H9 (cell line): ENCODE measurements at regions not wholly inside any gene's neighbourhood (a gene's known extent, or its start where the extent isn't known, plus 50 kb on each side); places are given as distances from the start of the nearest gene placed in this dataset.

Experiments
- DNase-seq: peaks from one replicate; pipeline ENCODE4 v3.0.0-alpha.2; 2017
- H2AFZ ChIP-seq: one replicate; pipeline ENCODE4 v1.6.1; 2013; ENCODE audit warnings: mild to moderate bottlenecking, low read length, control low read depth, moderate library complexity
- H2AK5ac ChIP-seq: 2 replicates; pipeline ENCODE4 v1.6.1; 2013; ENCODE audit warnings: low read length, control low read depth, mixed read lengths; ENCODE audit not compliant: insufficient read length
- H2BK120ac ChIP-seq: one replicate; pipeline ENCODE4 v1.6.1; 2013; ENCODE audit warnings: low read depth, mild to moderate bottlenecking, low read length, control low read depth, inconsistent platforms; ENCODE audit not compliant: poor library complexity, severe bottlenecking
- H2BK12ac ChIP-seq: 2 replicates; pipeline ENCODE4 v1.6.1; 2013; ENCODE audit warnings: low read length, control low read depth, mixed read lengths, low read depth; ENCODE audit not compliant: insufficient read length
- H2BK15ac ChIP-seq: 2 replicates; pipeline ENCODE4 v1.6.1; 2013; ENCODE audit warnings: low read depth, low read length, control low read depth
- H2BK20ac ChIP-seq: one replicate; pipeline ENCODE4 v1.6.1; 2013; ENCODE audit warnings: low read depth, mild to moderate bottlenecking, low read length, control low read depth, inconsistent platforms; ENCODE audit not compliant: poor library complexity, severe bottlenecking
- H2BK5ac ChIP-seq: 2 replicates; pipeline ENCODE4 v1.6.1; 2013; ENCODE audit warnings: low read length, control low read depth, mixed read lengths; ENCODE audit not compliant: insufficient read length
- H3K14ac ChIP-seq: 2 replicates; pipeline ENCODE4 v1.6.1; 2013; ENCODE audit warnings: low read length, control low read depth; ENCODE audit not compliant: insufficient read depth
- H3K18ac ChIP-seq: 2 replicates; pipeline ENCODE4 v1.6.1; 2013; ENCODE audit warnings: low read depth, mild to moderate bottlenecking, mixed read lengths, low read length, control low read depth; ENCODE audit not compliant: insufficient read length
- H3K23ac ChIP-seq: 2 replicates; pipeline ENCODE4 v1.6.1; 2013; ENCODE audit warnings: low read length, control low read depth, mixed read lengths, low read depth; ENCODE audit not compliant: insufficient read length
- H3K23me2 ChIP-seq: 2 replicates; pipeline ENCODE4 v1.6.1; 2013; ENCODE audit warnings: low read depth, mild to moderate bottlenecking, mixed read lengths, low read length, control low read depth; ENCODE audit not compliant: insufficient read length, poor library complexity, severe bottlenecking
- H3K27ac ChIP-seq: 2 replicates; pipeline ENCODE4 v1.5.1; 2013; ENCODE audit warnings: low read length, control low read depth, mixed read lengths, low read depth; ENCODE audit not compliant: insufficient read length
- H3K27me3 ChIP-seq: 2 replicates; pipeline ENCODE4 v1.6.1; 2013; ENCODE audit warnings: low read length, control low read depth, inconsistent platforms; ENCODE audit not compliant: insufficient read depth
- H3K4ac ChIP-seq: 2 replicates; pipeline ENCODE4 v1.6.1; 2013; ENCODE audit warnings: low read depth, mild to moderate bottlenecking, control low read depth, inconsistent platforms, low read length, moderate library complexity
- H3K4me1 ChIP-seq: 2 replicates; pipeline ENCODE4 v1.6.1; 2013; ENCODE audit warnings: low read length, control low read depth, inconsistent platforms; ENCODE audit not compliant: insufficient read depth
- H3K4me2 ChIP-seq: 2 replicates; pipeline ENCODE4 v1.6.1; 2013; ENCODE audit warnings: low read length, control low read depth, mixed read lengths; ENCODE audit not compliant: insufficient read length, insufficient read depth
- H3K56ac ChIP-seq: 2 replicates; pipeline ENCODE4 v1.6.1; 2013; ENCODE audit warnings: low read depth, mild to moderate bottlenecking, mixed read lengths, low read length, control low read depth; ENCODE audit not compliant: insufficient read length
- H3K79me1 ChIP-seq: 2 replicates; pipeline ENCODE4 v1.6.1; 2013; ENCODE audit warnings: low read depth, mild to moderate bottlenecking, moderate library complexity, low read length, control low read depth, inconsistent platforms; ENCODE audit not compliant: insufficient read depth, poor library complexity, severe bottlenecking
- H3K79me2 ChIP-seq: 2 replicates; pipeline ENCODE4 v1.6.1; 2013; ENCODE audit warnings: low read length, control low read depth, inconsistent platforms; ENCODE audit not compliant: insufficient read depth
- H3K9ac ChIP-seq: 2 replicates; pipeline ENCODE4 v1.6.1; 2013; ENCODE audit warnings: low read length, control low read depth, mixed read lengths; ENCODE audit not compliant: insufficient read length; ENCODE audit errors: extremely low read depth
- H3K9me3 ChIP-seq: one replicate; pipeline ENCODE4 v1.6.1; 2013; ENCODE audit warnings: low read depth, low read length, inconsistent platforms; ENCODE audit not compliant: control insufficient read depth
- H3T11ph ChIP-seq: one replicate; pipeline ENCODE4 v1.6.1; 2013; ENCODE audit warnings: mild to moderate bottlenecking, low read length, control low read depth, inconsistent platforms
- H4K20me1 ChIP-seq: one replicate; pipeline ENCODE4 v1.6.1; 2013; ENCODE audit not compliant: control insufficient read depth, insufficient read length, insufficient read depth
- H4K5ac ChIP-seq: 2 replicates; pipeline ENCODE4 v1.6.1; 2013; ENCODE audit warnings: low read depth, mild to moderate bottlenecking, mixed read lengths, low read length, control low read depth; ENCODE audit not compliant: insufficient read length
- H4K8ac ChIP-seq: replicated peaks from 2 replicates; pipeline ENCODE4 v1.6.1; 2013; ENCODE audit warnings: low read length, control low read depth, mixed read lengths, low read depth; ENCODE audit not compliant: insufficient read length
- H4K91ac ChIP-seq: 2 replicates; pipeline ENCODE4 v1.6.1; 2013; ENCODE audit warnings: low read depth, mild to moderate bottlenecking, moderate library complexity, mixed read lengths, low read length, control low read depth; ENCODE audit not compliant: insufficient read length
- H3K27ac Mint-ChIP-seq, 3 experiments: 2 replicates in 2 of 3; 3 replicates in 1 of 3; pipeline ENCODE4 v1.8.0; 2020 to 2021; ENCODE audit warnings: mixed read lengths in 3 of 3, mild to moderate bottlenecking in 1 of 3, moderate library complexity in 1 of 3
- H3K27me3 Mint-ChIP-seq: 2 replicates; pipeline ENCODE4 v1.8.0; 2021; ENCODE audit warnings: low read depth, mild to moderate bottlenecking, moderate library complexity, mixed read lengths
- H3K36me3 Mint-ChIP-seq, 3 experiments: 2 replicates in 2 of 3; 3 replicates in 1 of 3; pipeline ENCODE4 v1.8.0; 2020 to 2021; ENCODE audit warnings: low read depth in 3 of 3, mixed read lengths in 3 of 3; ENCODE audit not compliant: insufficient read depth in 1 of 3
- H3K4me1 Mint-ChIP-seq, 2 experiments: 2 replicates each; pipeline ENCODE4 v1.8.0; 2020; ENCODE audit warnings: mixed read lengths in 2 of 2
- H3K4me3 Mint-ChIP-seq, 2 experiments: 2 replicates in 1 of 2; 3 replicates in 1 of 2; pipeline ENCODE4 v1.8.0; 2020 to 2021; ENCODE audit warnings: mild to moderate bottlenecking in 2 of 2, mixed read lengths in 2 of 2, moderate library complexity in 1 of 2
- H3K9me3 Mint-ChIP-seq, 2 experiments: 2 replicates in 1 of 2; 3 replicates in 1 of 2; pipeline ENCODE4 v1.8.0; 2020; ENCODE audit warnings: mild to moderate bottlenecking in 2 of 2, mixed read lengths in 2 of 2, moderate library complexity in 1 of 2
- WGBS: extraction: QIAGEN DNeasy Blood & Tissue Kit; methylation state at CpG from one replicate; pipeline ENCODE4 v1.1.7; 2013; ENCODE audit warnings: missing lambda C conversion rate, low lambda C conversion rate, mixed read lengths; ENCODE audit not compliant: insufficient read length; ENCODE audit errors: extremely low coverage; 5-methylcytosine and 5-hydroxymethylcytosine counted together
- TF ChIP-seq, protein P1 (sequence below): fragments of 200-600 bp; sonication (generic); conservative IDR thresholded peaks from 3 replicates; pipeline ENCODE4 v1.8.0; 2021; ENCODE audit warnings: antibody characterized with exemption, mild to moderate bottlenecking

GRCh38 chr6:166087246-166087645 is 80.4 kb downstream of the TBXT start:
- Mint-ChIP-seq H3K9me3 (peaks cover 3 to 4% of the 10 kb centered on the region in 2 experiments; a peak in 3 of 5 replicates), H3K36me3 (no peaks in the 10 kb centered on the region), H3K27ac (peak overlapping the region in 1 of 3 experiments; percentile 29; a peak in 1 of 7 replicates), H3K27me3 (peaks cover 5% of the 10 kb centered on the region), H3K4me1 (no peaks in the 10 kb centered on the region; a peak in 1 of 4 replicates), H3K4me3 (no peak overlapping the region)
- no peak overlapping the region for H4K5ac ChIP-seq
- H4K8ac ChIP-seq = no peak overlapping the region
- H4K91ac ChIP-seq = no peak overlapping the region
- TF ChIP-seq, protein P1, sequence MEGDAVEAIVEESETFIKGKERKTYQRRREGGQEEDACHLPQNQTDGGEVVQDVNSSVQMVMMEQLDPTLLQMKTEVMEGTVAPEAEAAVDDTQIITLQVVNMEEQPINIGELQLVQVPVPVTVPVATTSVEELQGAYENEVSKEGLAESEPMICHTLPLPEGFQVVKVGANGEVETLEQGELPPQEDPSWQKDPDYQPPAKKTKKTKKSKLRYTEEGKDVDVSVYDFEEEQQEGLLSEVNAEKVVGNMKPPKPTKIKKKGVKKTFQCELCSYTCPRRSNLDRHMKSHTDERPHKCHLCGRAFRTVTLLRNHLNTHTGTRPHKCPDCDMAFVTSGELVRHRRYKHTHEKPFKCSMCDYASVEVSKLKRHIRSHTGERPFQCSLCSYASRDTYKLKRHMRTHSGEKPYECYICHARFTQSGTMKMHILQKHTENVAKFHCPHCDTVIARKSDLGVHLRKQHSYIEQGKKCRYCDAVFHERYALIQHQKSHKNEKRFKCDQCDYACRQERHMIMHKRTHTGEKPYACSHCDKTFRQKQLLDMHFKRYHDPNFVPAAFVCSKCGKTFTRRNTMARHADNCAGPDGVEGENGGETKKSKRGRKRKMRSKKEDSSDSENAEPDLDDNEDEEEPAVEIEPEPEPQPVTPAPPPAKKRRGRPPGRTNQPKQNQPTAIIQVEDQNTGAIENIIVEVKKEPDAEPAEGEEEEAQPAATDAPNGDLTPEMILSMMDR = no peak
- H3K27ac ChIP-seq = no peak overlapping the region
- no peak overlapping the region for H3K4me2 ChIP-seq
- H2BK15ac ChIP-seq = no peak overlapping the region
- no peak for DNase-seq
- H3K14ac ChIP-seq = no peak overlapping the region
- no peak overlapping the region for H3K18ac ChIP-seq
- H3K4me1 ChIP-seq = no peaks in the 10 kb centered on the region
- H3T11ph ChIP-seq = no peak overlapping the region
- H2BK5ac ChIP-seq = no peak overlapping the region
- H2BK20ac ChIP-seq = no peak overlapping the region
- H3K27me3 ChIP-seq = no peaks in the 10 kb centered on the region
- no CpG with 5 or more reads among the region's 7 CpGs for WGBS
- H3K9ac ChIP-seq = no peak overlapping the region
- no peaks in the 10 kb centered on the region for H3K9me3 ChIP-seq
- no peak overlapping the region for H3K56ac ChIP-seq
- no peak overlapping the region for H2BK120ac ChIP-seq
- no peak overlapping the region for H2BK12ac ChIP-seq
- H4K20me1 ChIP-seq = no peaks in the 10 kb centered on the region
- no peak overlapping the region for H2AFZ ChIP-seq
- H3K79me2 ChIP-seq = no peaks in the 10 kb centered on the region
- H3K79me1 ChIP-seq = no peaks in the 10 kb centered on the region
- H3K23me2 ChIP-seq = no peaks in the 10 kb centered on the region
- H3K23ac ChIP-seq = no peak overlapping the region
- H2AK5ac ChIP-seq = no peak overlapping the region
- no peak overlapping the region for H3K4ac ChIP-seq
